GM10248 (cell line): ENCODE measurements at regions not wholly inside any gene's neighbourhood (a gene's known extent, or its start where the extent isn't known, plus 50 kb on each side); places are given as distances from the start of the nearest gene placed in this dataset.

Source experiments
- CTCF ChIA-PET: fragments of 300-600 bp; sonication (Branson Sonifier 250); formaldehyde crosslinking; extraction: SDS; loops from one replicate; lab custom pipeline; 2021; ENCODE audit warnings: antibody characterized with exemption; lab: Yijun Ruan, JAX
- POLR2A ChIA-PET: fragments of 350-650 bp; sonication (Branson Sonifier 250); formaldehyde crosslinking; extraction: SDS; loops from one replicate; lab custom pipeline; 2020; ENCODE audit warnings: antibody characterized with exemption; lab: Yijun Ruan, JAX
- DNase-seq: peaks from one replicate; pipeline ENCODE4 v3.0.0; 2012; ENCODE audit errors: extremely low spot score
- CTCF ChIP-seq: IDR thresholded peaks from 2 replicates; pipeline ENCODE4 v1.5.1; 2012; ENCODE audit warnings: mild to moderate bottlenecking, low read depth; ENCODE audit errors: extremely low read depth, missing control alignments, control extremely low read depth

DNA sequence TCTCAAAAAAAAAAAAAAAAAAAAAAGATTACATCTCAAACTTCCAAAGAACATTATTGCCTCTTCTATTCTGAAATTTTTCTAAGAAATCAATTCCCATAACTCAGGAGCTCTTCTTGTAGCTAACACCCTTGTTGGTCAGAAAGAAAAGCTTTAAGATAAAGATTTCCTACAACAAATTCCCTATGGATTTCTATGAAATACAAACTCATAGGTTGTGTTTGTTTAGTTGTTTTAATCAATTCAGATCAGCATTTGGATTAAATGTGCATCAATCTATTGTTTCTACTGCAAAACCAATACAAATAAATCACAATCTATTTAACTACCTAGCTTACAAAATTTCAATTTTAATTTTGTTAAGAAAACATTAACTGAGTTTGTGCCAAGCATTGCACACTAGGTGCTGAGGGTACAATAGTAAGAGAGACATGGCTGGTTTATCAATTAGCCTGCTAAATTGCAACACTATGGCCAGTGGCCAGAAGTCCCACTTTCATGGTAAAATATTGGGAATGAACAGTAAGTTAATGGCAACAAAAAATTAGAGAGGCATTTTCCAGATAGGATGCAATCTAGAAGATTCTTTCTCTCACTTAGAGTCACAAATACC is 80.2 kb upstream of the MYCN start:
- POLR2A ChIA-PET = no interaction called here
- TF ChIP-seq CTCF = no peak
- CTCF ChIA-PET = interaction anchor here (1.1 kb wide), 1 partner anchor 10 kb away, joined by 3 read pairs; no protein-coding TSS in a partner anchor
- DNase-seq = no peak

- CTCF ChIA-PET = interaction anchor here (1.1 kb wide), 1 partner anchor 9 kb away, joined by 3 read pairs; no protein-coding TSS in a partner anchor
- DNase-seq = no peak
- POLR2A ChIA-PET = no interaction called here
- TF ChIP-seq CTCF = no peak
These were observed 79.6 kb upstream of the MYCN start for GRCh38 chr2:15860760-15861159.

DNA sequence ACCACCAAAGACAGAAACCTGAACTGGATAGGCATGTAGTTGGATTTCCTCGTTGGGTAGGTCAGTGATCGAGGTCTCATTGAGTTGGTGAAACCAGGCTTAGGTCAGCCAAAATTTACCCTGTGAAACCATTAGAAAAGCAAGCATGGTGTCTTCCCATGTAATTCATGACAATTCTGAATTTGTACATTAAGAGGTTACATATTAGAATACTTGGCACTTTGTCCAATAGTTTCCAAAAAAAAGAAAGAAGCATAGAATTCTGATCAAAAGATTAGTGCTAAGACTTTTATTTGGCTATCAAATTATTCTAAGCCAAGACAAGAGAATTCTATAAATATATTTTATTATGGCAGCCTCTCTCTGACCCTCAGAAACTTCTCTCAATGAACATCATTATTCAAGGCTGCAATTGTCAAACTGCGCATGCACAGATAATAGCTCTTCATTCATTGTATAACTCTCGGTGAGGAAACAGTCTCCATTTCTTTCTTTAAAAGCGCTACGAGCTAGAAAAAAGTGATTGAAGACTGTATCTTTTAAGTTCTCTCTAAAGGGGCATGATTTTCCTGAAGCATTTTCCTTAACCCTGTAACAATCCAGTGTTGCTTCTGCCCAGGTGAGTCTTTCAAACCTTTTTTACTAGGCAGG is 79.1 kb upstream of the MYCN start:
- ChIA-PET POLR2A (no interaction called here), CTCF (no interaction called here)
- no peak for DNase-seq
- no peak for TF ChIP-seq CTCF

DNA sequence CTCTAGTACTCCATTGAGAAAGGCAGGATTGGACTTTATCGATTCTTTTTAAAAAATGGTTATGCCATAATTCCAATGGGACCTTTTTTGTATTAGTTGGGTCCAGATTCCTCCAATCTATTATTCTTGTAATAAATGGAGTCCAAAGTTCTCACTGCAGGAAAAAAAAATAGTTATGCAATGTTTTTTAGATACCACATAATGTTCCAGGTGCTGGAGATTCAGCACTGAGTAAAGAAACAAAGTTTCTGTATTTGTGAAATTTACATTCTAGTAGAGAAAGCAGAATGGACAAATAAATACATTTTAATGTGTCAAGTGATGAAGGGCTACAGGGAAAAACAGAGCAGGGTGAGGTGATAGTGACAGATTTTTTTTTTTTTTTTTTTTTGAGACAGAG is 78.5 kb upstream of the MYCN start:
- ChIA-PET CTCF (no interaction called here), POLR2A (no interaction called here)
- no peak for DNase-seq
- no peak for TF ChIP-seq CTCF

- CTCF ChIA-PET = no interaction called here
- no peak for DNase-seq
- TF ChIP-seq CTCF = no peak
- POLR2A ChIA-PET = no interaction called here
These were observed 77.3 kb upstream of the MYCN start for GRCh38 chr2:15863089-15863488.

DNA sequence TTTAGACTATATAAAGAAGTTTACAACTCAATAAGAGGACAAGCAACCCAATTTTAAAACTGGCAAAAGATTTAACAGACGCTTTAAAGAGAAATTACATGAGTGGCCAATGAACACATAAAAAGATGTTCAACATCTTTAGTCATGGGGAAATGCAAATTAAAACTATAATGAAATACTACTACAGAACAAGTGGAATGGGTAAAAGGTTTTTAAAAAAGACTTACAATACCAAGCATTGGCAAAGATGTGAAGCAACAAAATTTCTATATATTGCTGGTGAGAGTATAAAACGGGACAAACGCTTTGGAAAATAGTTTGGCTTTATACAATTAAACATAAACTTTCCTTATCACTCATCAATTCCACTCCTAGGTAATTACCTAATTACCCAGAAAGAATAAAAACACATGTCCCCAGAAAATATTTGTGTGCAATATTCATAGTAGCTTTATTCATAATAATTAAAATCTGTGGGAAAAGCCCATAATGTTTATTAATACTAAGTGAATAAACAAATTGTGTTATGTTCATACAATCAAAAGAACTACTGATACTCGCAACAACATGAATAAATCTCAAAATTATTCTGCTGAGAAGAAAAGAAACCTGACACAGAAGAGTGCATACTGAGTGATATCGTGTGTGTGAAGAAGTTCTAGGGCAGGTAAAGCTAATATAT is 76.7 kb upstream of the MYCN start:
- POLR2A ChIA-PET = no interaction called here
- CTCF ChIA-PET = no interaction called here

More for the DNA sequence above, 76.7 kb upstream of the MYCN start:
- no peak for DNase-seq
- no peak for TF ChIP-seq CTCF
